Chondrocyte (in vitro differentiated cells): ENCODE measurements at regions not wholly inside any gene's neighbourhood (a gene's known extent, or its start where the extent isn't known, plus 50 kb on each side); places are given as distances from the start of the nearest gene placed in this dataset.
"Not testable (repeated sequence)": the region's sequence is repeated elsewhere in the genome, so short reads cannot be mapped to it uniquely, and the experiment has no call there.

Source experiments
- DNase-seq: peaks from one replicate; pipeline ENCODE4 v3.0.0; 2021; ENCODE audit warnings: mixed read lengths, low spot score
- H3K27ac Mint-ChIP-seq: one replicate; pipeline ENCODE4 v1.8.0; 2021; ENCODE audit warnings: mild to moderate bottlenecking, moderate library complexity, mixed read lengths; ENCODE audit not compliant: unreplicated experiment
- H3K27me3 Mint-ChIP-seq: 2 replicates; pipeline ENCODE4 v1.8.0; 2021; ENCODE audit warnings: low read depth, mixed read lengths
- H3K36me3 Mint-ChIP-seq: 2 replicates; pipeline ENCODE4 v1.8.0; 2021; ENCODE audit warnings: low read depth, mixed read lengths
- H3K4me1 Mint-ChIP-seq: 2 replicates; pipeline ENCODE4 v1.8.0; 2021; ENCODE audit warnings: low read depth, mild to moderate bottlenecking, mixed read lengths
- H3K4me3 Mint-ChIP-seq: one replicate; pipeline ENCODE4 v1.8.0; 2021; ENCODE audit warnings: mild to moderate bottlenecking, moderate library complexity, mixed read lengths; ENCODE audit not compliant: unreplicated experiment
- H3K9me3 Mint-ChIP-seq: 2 replicates; pipeline ENCODE4 v1.8.0; 2021; ENCODE audit warnings: low read depth, mixed read lengths
- TF ChIP-seq, protein P1 (sequence below): fragments of 200-600 bp; sonication (generic); IDR thresholded peaks from 2 replicates; pipeline ENCODE4 v1.5.0; 2021; ENCODE audit warnings: antibody characterized with exemption, mild to moderate bottlenecking, moderate library complexity

GRCh38 chr3:165918657-165918979 is 81.4 kb upstream of the BCHE start:
- Mint-ChIP-seq H3K4me3 (no peak overlapping the region), H3K4me1 (no peaks in the 10 kb centered on the region), H3K36me3 (no peaks in the 10 kb centered on the region), H3K27ac (no peak overlapping the region), H3K9me3 (peaks cover 2% of the 10 kb centered on the region), H3K27me3 (no peaks in the 10 kb centered on the region)
- TF ChIP-seq, protein P1, sequence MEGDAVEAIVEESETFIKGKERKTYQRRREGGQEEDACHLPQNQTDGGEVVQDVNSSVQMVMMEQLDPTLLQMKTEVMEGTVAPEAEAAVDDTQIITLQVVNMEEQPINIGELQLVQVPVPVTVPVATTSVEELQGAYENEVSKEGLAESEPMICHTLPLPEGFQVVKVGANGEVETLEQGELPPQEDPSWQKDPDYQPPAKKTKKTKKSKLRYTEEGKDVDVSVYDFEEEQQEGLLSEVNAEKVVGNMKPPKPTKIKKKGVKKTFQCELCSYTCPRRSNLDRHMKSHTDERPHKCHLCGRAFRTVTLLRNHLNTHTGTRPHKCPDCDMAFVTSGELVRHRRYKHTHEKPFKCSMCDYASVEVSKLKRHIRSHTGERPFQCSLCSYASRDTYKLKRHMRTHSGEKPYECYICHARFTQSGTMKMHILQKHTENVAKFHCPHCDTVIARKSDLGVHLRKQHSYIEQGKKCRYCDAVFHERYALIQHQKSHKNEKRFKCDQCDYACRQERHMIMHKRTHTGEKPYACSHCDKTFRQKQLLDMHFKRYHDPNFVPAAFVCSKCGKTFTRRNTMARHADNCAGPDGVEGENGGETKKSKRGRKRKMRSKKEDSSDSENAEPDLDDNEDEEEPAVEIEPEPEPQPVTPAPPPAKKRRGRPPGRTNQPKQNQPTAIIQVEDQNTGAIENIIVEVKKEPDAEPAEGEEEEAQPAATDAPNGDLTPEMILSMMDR: no peak
- DNase-seq: no peak

GRCh38 chr3:165917938-165918656 is 80.9 kb upstream of the BCHE start:
- not testable (repeated sequence) for H3K36me3 Mint-ChIP-seq, H3K4me3 Mint-ChIP-seq, DNase-seq, H3K27ac Mint-ChIP-seq, H3K27me3 Mint-ChIP-seq, H3K9me3 Mint-ChIP-seq, H3K4me1 Mint-ChIP-seq

DNA sequence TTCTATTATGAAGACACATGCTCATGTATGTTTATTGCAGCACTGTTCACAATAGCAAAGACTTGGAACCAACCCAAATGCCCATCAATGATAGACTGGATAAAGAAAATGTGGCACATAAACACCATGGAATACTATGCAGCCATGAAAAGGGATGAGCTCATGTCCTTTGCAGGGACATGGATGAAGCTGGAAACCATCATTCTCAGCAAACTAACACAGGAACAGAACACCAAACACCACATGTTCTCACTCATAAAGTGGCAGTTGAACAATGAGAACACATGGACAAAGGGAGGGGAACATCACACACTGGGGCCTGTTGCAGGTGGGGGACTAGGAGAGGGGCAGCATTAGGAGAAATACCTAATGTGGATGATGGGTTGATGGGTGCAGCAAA is 77.9 kb upstream of the BCHE start:
- not testable (repeated sequence) for H3K4me3 Mint-ChIP-seq, DNase-seq, H3K9me3 Mint-ChIP-seq, H3K27me3 Mint-ChIP-seq, H3K36me3 Mint-ChIP-seq, H3K27ac Mint-ChIP-seq, H3K4me1 Mint-ChIP-seq

GRCh38 chr3:165903885-165904630 is 66.8 kb upstream of the BCHE start:
- Mint-ChIP-seq H3K27ac (no peak overlapping the region), H3K27me3 (no peaks in the 10 kb centered on the region), H3K36me3 (no peaks in the 10 kb centered on the region), H3K9me3 (peaks cover 8% of the 10 kb centered on the region), H3K4me1 (no peaks in the 10 kb centered on the region), H3K4me3 (no peak overlapping the region)
- TF ChIP-seq, protein P1: no peak
- no peak for DNase-seq

DNA sequence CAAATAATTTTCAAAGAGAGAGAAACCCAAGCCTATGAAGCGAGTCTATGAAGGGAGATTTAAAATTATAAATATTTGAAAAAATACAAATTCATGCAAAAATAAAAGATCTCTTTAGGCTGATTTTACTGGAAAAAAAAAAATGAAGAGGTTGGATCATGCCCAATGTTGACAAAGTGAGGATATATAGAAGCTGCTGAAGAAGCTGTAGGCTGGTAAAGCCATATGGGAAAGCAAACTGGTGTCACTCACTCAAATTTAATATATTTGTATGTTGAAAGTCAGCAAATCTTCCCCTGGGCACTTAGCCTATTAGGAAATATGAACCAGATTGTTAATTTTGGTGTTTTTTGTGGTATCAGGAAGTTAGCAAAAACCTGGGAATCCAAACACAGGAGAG is 61.8 kb upstream of the BCHE start:
- H3K4me1 Mint-ChIP-seq: no peaks in the 10 kb centered on the region
- DNase-seq: no peak
- peaks cover 3% of the 10 kb centered on the region for H3K9me3 Mint-ChIP-seq
- no peak overlapping the region for H3K4me3 Mint-ChIP-seq
- H3K36me3 Mint-ChIP-seq: no peaks in the 10 kb centered on the region
- H3K27me3 Mint-ChIP-seq: peaks cover 2% of the 10 kb centered on the region
- TF ChIP-seq, protein P1: no peak
- H3K27ac Mint-ChIP-seq: no peak overlapping the region

DNA sequence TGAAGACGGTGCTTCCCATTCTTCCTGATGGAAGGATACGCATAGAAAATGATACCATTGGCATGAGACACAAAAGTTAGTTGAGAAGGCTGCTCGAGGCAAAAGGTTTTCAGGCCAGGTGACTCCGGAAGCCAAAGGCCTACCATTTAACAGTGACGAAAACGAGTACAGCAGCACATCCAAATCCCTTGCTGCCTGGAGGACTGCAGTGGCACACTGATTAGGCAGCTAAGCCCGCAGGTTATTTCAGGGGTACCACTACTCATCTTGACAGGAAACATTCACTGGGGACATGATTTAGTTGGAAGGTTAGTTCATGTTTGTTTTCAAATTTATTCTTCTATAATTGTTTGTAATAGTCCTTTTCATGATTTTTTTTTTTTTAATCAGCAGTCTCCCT is 59.9 kb upstream of the BCHE start:
- no peak for DNase-seq
- peaks cover 3% of the 10 kb centered on the region for H3K9me3 Mint-ChIP-seq
- TF ChIP-seq, protein P1: no peak
- H3K27ac Mint-ChIP-seq: no peak overlapping the region
- no peaks in the 10 kb centered on the region for H3K4me1 Mint-ChIP-seq
- peaks cover 2% of the 10 kb centered on the region for H3K27me3 Mint-ChIP-seq
- H3K36me3 Mint-ChIP-seq: no peaks in the 10 kb centered on the region
- H3K4me3 Mint-ChIP-seq: no peak overlapping the region
